Ishikawa (cell line): ENCODE measurements at regions not wholly inside any gene's neighbourhood (a gene's known extent, or its start where the extent isn't known, plus 50 kb on each side); places are given as distances from the start of the nearest gene placed in this dataset.

ENCODE experiments used
- CEBPB ChIP-seq: IDR thresholded peaks from 2 replicates; pipeline ENCODE4 v1.6.1; 2012
- CREB1 ChIP-seq: IDR thresholded peaks from 2 replicates; pipeline ENCODE4 v1.6.1; 2012; ENCODE audit warnings: low read depth
- EGR1 ChIP-seq: IDR thresholded peaks from 2 replicates; pipeline ENCODE4 v1.6.1; 2012
- EP300 ChIP-seq: IDR thresholded peaks from 2 replicates; pipeline ENCODE4 v1.6.1; 2012; ENCODE audit warnings: borderline replicate concordance
- FOXM1 ChIP-seq: IDR thresholded peaks from 2 replicates; pipeline ENCODE4 v1.6.1; 2012; ENCODE audit warnings: low read depth, borderline replicate concordance
- MAX ChIP-seq: IDR thresholded peaks from 2 replicates; pipeline ENCODE4 v1.6.1; 2012
- NFIC ChIP-seq: IDR thresholded peaks from 2 replicates; pipeline ENCODE4 v1.6.1; 2012
- RAD21 ChIP-seq: IDR thresholded peaks from 2 replicates; pipeline ENCODE4 v1.6.1; 2012; ENCODE audit warnings: low read depth
- REST ChIP-seq: IDR thresholded peaks from 2 replicates; pipeline ENCODE4 v1.6.1; 2012; ENCODE audit warnings: low read depth, mild to moderate bottlenecking
- TAF1 ChIP-seq: IDR thresholded peaks from 2 replicates; pipeline ENCODE4 v1.6.1; 2012; ENCODE audit warnings: low read depth, mild to moderate bottlenecking
- TCF12 ChIP-seq: IDR thresholded peaks from 2 replicates; pipeline ENCODE4 v1.6.1; 2012; ENCODE audit warnings: low read depth
- TEAD4 ChIP-seq: IDR thresholded peaks from 2 replicates; pipeline ENCODE4 v1.6.1; 2012
- USF1 ChIP-seq: IDR thresholded peaks from 2 replicates; pipeline ENCODE4 v1.6.1; 2012
- YY1 ChIP-seq: IDR thresholded peaks from 2 replicates; pipeline ENCODE4 v1.6.1; 2012; ENCODE audit warnings: low read depth
- ZBTB7A ChIP-seq: IDR thresholded peaks from 2 replicates; pipeline ENCODE4 v1.6.1; 2012; ENCODE audit warnings: low read depth

GRCh38 chr9:79962836-79963235, 391.1 kb downstream of the TLE4 start:
- TF ChIP-seq YY1: no peak
- no peak for TF ChIP-seq ZBTB7A
- no peak for TF ChIP-seq EP300
- TF ChIP-seq FOXM1: no peak
- no peak for TF ChIP-seq CREB1
- TF ChIP-seq RAD21: no peak
- TF ChIP-seq USF1: no peak
- TF ChIP-seq MAX: no peak
- no peak for TF ChIP-seq REST
- no peak for TF ChIP-seq CEBPB
- TF ChIP-seq TAF1: no peak
- TF ChIP-seq EGR1: no peak
- no peak for TF ChIP-seq NFIC

GRCh38 chr9:79962150-79962549, 390.4 kb downstream of the TLE4 start:
- TF ChIP-seq EGR1 (no peak), TEAD4 (no peak), YY1 (no peak), CEBPB (no peak)

GRCh38 chr9:79955300-79955699, 383.5 kb downstream of the TLE4 start:
- TF ChIP-seq USF1 (no peak), ZBTB7A (no peak), EP300 (no peak), NFIC (no peak), TEAD4 (no peak), REST (no peak), FOXM1 (no peak), YY1 (no peak), TCF12 (no peak)

- TF ChIP-seq RAD21: no peak
- TF ChIP-seq YY1: no peak
- no peak for TF ChIP-seq CREB1
- no peak for TF ChIP-seq EGR1
Measured at GRCh38 chr9:79953908-79954307, 382.1 kb downstream of the TLE4 start.

GRCh38 chr9:79952401-79952800, 380.6 kb downstream of the TLE4 start:
- TF ChIP-seq EP300 (no peak), TEAD4 (no peak), TAF1 (no peak), USF1 (no peak), EGR1 (no peak), RAD21 (no peak), CREB1 (no peak), NFIC (no peak), REST (no peak), CEBPB (no peak), ZBTB7A (no peak), YY1 (no peak), TCF12 (no peak), MAX (no peak), FOXM1 (no peak)
